Thoracic aorta (tissue), 2 donors: ENCODE measurements at regions not wholly inside any gene's neighbourhood (a gene's known extent, or its start where the extent isn't known, plus 50 kb on each side); places are given as distances from the start of the nearest gene placed in this dataset.

Experiments used
- ATAC-seq: fragments of 150-250 bp; one replicate; pipeline ENCODE4 v1.8.0; 2017; ENCODE audit warnings: low read depth; ENCODE audit not compliant: insufficient number of reproducible peaks, low FRiP score
- DNase-seq: peaks from one replicate; pipeline ENCODE4 v3.0.0-alpha.2; 2020; ENCODE audit warnings: low spot score
- H3K27ac ChIP-seq, 2 donors: fragments of 200-600 bp; sonication (generic); 1 replicate in 1 of 2; 2 replicates in 1 of 2; pipeline ENCODE4 v1.5.1; 2016; ENCODE audit warnings: mild to moderate bottlenecking in 2 of 2, moderate library complexity in 2 of 2
- H3K27me3 ChIP-seq: fragments of 200-600 bp; sonication (generic); replicated peaks from 2 replicates; pipeline ENCODE4 v1.6.0; 2016; ENCODE audit warnings: mild to moderate bottlenecking; ENCODE audit not compliant: insufficient read depth
- H3K36me3 ChIP-seq: fragments of 200-600 bp; sonication (generic); one replicate; pipeline ENCODE4 v1.5.1; 2016
- H3K4me1 ChIP-seq, 2 donors: fragments of 200-600 bp; sonication (generic); 1 replicate in 1 of 2; 2 replicates in 1 of 2; pipeline versions ENCODE4 v1.5.1 to v1.6.0; 2016; ENCODE audit warnings: low read depth in 2 of 2, mild to moderate bottlenecking in 1 of 2; ENCODE audit not compliant: control insufficient read depth in 1 of 2
- H3K4me3 ChIP-seq: fragments of 200-600 bp; sonication (generic); 2 replicates; pipeline ENCODE4 v1.5.1; 2016; ENCODE audit warnings: mild to moderate bottlenecking
- H3K9me3 ChIP-seq: fragments of 200-600 bp; sonication (generic); 2 replicates; pipeline ENCODE4 v1.5.1; 2016
- CTCF ChIP-seq: fragments of 200-600 bp; sonication (generic); IDR thresholded peaks from one replicate; pipeline ENCODE4 v1.5.1; 2019; ENCODE audit warnings: antibody characterized with exemption

GRCh38 chr21:38123626-38124025, 133.2 kb upstream of the KCNJ15 start:
- ATAC-seq, result no peak
- Histone ChIP-seq H3K4me1 (no peaks in the 10 kb centered on the region), H3K27me3 (no peaks in the 10 kb centered on the region), H3K36me3 (no peaks in the 10 kb centered on the region), H3K4me3 (no peak overlapping the region), H3K27ac (no peak overlapping the region), H3K9me3 (no peaks in the 10 kb centered on the region)
- no peak for TF ChIP-seq CTCF
- DNase-seq, result no peak

GRCh38 chr21:38126666-38127303, 130.0 kb upstream of the KCNJ15 start:
- Histone ChIP-seq H3K9me3 (no peaks in the 10 kb centered on the region), H3K27ac (no peak overlapping the region), H3K36me3 (no peaks in the 10 kb centered on the region), H3K4me3 (no peak overlapping the region), H3K4me1 (no peaks in the 10 kb centered on the region), H3K27me3 (no peaks in the 10 kb centered on the region)
- peak; percentile 78 for TF ChIP-seq CTCF
- DNase-seq (no peak), ATAC-seq (no peak)

GRCh38 chr21:38129711-38130110, 127.1 kb upstream of the KCNJ15 start:
- no peaks in the 10 kb centered on the region for H3K4me1 ChIP-seq
- DNase-seq (no peak), ATAC-seq (no peak)
- TF ChIP-seq CTCF, result no peak
- H3K27me3 ChIP-seq, result no peaks in the 10 kb centered on the region
- H3K4me3 ChIP-seq, result no peak overlapping the region
- no peak overlapping the region for H3K27ac ChIP-seq
- H3K36me3 ChIP-seq, result no peaks in the 10 kb centered on the region
- no peaks in the 10 kb centered on the region for H3K9me3 ChIP-seq

- Histone ChIP-seq H3K27me3 (no peaks in the 10 kb centered on the region), H3K27ac (no peak overlapping the region), H3K9me3 (no peaks in the 10 kb centered on the region), H3K36me3 (no peaks in the 10 kb centered on the region), H3K4me1 (peaks cover 5 to 8% of the 10 kb centered on the region in 2 donors), H3K4me3 (no peak overlapping the region)
- DNase-seq, result no peak
- ATAC-seq, result no peak
- TF ChIP-seq CTCF, result no peak
Measured at GRCh38 chr21:38133240-38133639, 123.6 kb upstream of the KCNJ15 start.

- no peaks in the 10 kb centered on the region for H3K27me3 ChIP-seq
- ATAC-seq (no peak), DNase-seq (no peak)
- no peaks in the 10 kb centered on the region for H3K9me3 ChIP-seq
- no peak for TF ChIP-seq CTCF
- H3K36me3 ChIP-seq, result no peaks in the 10 kb centered on the region
- H3K4me3 ChIP-seq, result no peak overlapping the region
- H3K4me1 ChIP-seq, result peaks cover 5 to 8% of the 10 kb centered on the region in 2 donors
- H3K27ac ChIP-seq, result no peak overlapping the region
Measured at GRCh38 chr21:38134084-38134873, 122.5 kb upstream of the KCNJ15 start.
